GM12874 (cell line): ENCODE measurements at regions not wholly inside any gene's neighbourhood (a gene's known extent, or its start where the extent isn't known, plus 50 kb on each side); places are given as distances from the start of the nearest gene placed in this dataset.

ENCODE experiments used
- CTCF ChIP-seq: IDR thresholded peaks from 2 replicates; pipeline ENCODE4 v1.5.1; 2011; ENCODE audit warnings: low read depth, mild to moderate bottlenecking, control low read depth, low read length, moderate library complexity; ENCODE audit not compliant: insufficient read depth

GRCh38 chr2:138086576-138086975 is 122.3 kb downstream of the HNMT start:
- TF ChIP-seq CTCF = no peak

- no peak for TF ChIP-seq CTCF
These were observed 123.7 kb downstream of the HNMT start for GRCh38 chr2:138087751-138088593.

- TF ChIP-seq CTCF = peak; percentile 55
These were observed 126.1 kb downstream of the HNMT start for GRCh38 chr2:138090330-138090729.

GRCh38 chr2:138093455-138093854 is 129.2 kb downstream of the HNMT start:
- no peak for TF ChIP-seq CTCF

- no peak for TF ChIP-seq CTCF
These were observed 129.8 kb downstream of the HNMT start for GRCh38 chr2:138094031-138094430.

GRCh38 chr2:138095336-138095735 is 131.1 kb downstream of the HNMT start:
- no peak for TF ChIP-seq CTCF

GRCh38 chr2:138101718-138102117 is 137.4 kb downstream of the HNMT start:
- TF ChIP-seq CTCF = no peak
